Transverse colon (tissue), 3 donors: ENCODE measurements at regions not wholly inside any gene's neighbourhood (a gene's known extent, or its start where the extent isn't known, plus 50 kb on each side); places are given as distances from the start of the nearest gene placed in this dataset.

Source experiments
- CTCF ChIP-seq, 5 experiments: fragments of 200-600 bp in 3 of 5; fragments of 450-650 bp in 2 of 5; sonication (generic) in 3 of 5; IDR thresholded peaks; 1 replicate in 2 of 5; 2 replicates in 3 of 5; pipeline ENCODE4 v1.5.1; 2016 to 2017; ENCODE audit warnings: antibody characterized with exemption in 5 of 5, inconsistent platforms in 3 of 5, mild to moderate bottlenecking in 2 of 5, moderate library complexity in 1 of 5
- POLR2A ChIP-seq: fragments of 450-650 bp; IDR thresholded peaks from one replicate; pipeline ENCODE4 v1.6.1; 2016; ENCODE audit warnings: antibody characterized with exemption, mild to moderate bottlenecking, moderate library complexity

- no peak for TF ChIP-seq CTCF (IDR thresholded peaks at IDR 0.05)
- TF ChIP-seq POLR2A: no peak
Measured at GRCh38 chr21:35587841-35588380, 472.4 kb downstream of the SETD4 start.
